GM23248 (cell line): ENCODE measurements at regions not wholly inside any gene's neighbourhood (a gene's known extent, or its start where the extent isn't known, plus 50 kb on each side); places are given as distances from the start of the nearest gene placed in this dataset.

Experiments used
- EZH2 ChIP-seq: fragments of 200-600 bp; sonication (generic); IDR thresholded peaks from 2 replicates; pipeline ENCODE4 v1.6.1; 2018; ENCODE audit warnings: antibody characterized with exemption, mild to moderate bottlenecking; ENCODE audit not compliant: insufficient read depth, poor library complexity, severe bottlenecking
- EZH2phosphoT487 ChIP-seq: fragments of 200-600 bp; sonication (generic); IDR thresholded peaks from 2 replicates; pipeline ENCODE4 v1.6.1; 2018; ENCODE audit warnings: antibody characterized with exemption, moderate library complexity, mild to moderate bottlenecking, low read depth; ENCODE audit not compliant: insufficient read depth

DNA sequence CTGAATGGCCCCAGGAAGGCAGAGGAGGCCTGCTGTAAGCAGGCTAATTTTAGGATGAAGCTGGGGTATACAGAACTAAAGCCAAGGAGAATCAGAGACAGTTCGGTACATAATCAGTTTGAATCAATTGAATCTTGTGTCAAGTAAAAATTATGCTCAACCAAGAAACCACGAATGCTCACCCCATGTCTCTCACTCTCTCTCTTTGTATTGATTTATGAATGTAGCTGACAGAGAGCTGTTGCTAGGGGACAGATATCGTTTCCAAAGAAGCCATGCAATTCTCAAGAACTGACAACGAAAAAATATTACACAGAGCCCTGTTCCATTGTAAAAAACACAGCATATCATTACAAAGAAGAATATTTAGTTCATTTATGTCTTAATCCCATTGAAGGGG is 151.1 kb upstream of the PKP2 start:
- TF ChIP-seq EZH2phosphoT487, result no peak
- TF ChIP-seq EZH2, result no peak
